ENCODE measurements at regions not wholly inside any gene's neighbourhood (a gene's known extent, or its start where the extent isn't known, plus 50 kb on each side); places are given as distances from the start of the nearest gene placed in this dataset.
A peak's percentile ranks its signal among the peaks of the same experiment; 100 is the strongest.

GRCh38 chr22:47284360-47284759 lies 521.9 kb downstream of the TBC1D22A start:
- H3K27me3 Mint-ChIP-seq: peaks cover 0 to 24% (median 6%) of the 10 kb centered on the region in 5 donors
- POLR2A ChIA-PET: no interaction called here
- no peaks in the 10 kb centered on the region for H3K9me3 Mint-ChIP-seq
- no peak overlapping the region for H3K27ac Mint-ChIP-seq
- no peaks in the 10 kb centered on the region for H3K4me1 Mint-ChIP-seq
- no peak overlapping the region for H3K4me3 Mint-ChIP-seq
- H3K36me3 Mint-ChIP-seq: no peaks in the 10 kb centered on the region
- ATAC-seq: no peak
- peak in 1 of 10 donors; percentile 31 for DNase-seq

GRCh38 chr22:47283616-47284270 lies 521.3 kb downstream of the TBC1D22A start:
- peak in 1 of 10 donors; percentile 40 for DNase-seq
- ATAC-seq: no peak
- no peaks in the 10 kb centered on the region for H3K4me1 Mint-ChIP-seq
- POLR2A ChIA-PET: no interaction called here
- H3K36me3 Mint-ChIP-seq: no peaks in the 10 kb centered on the region
- no peaks in the 10 kb centered on the region for H3K9me3 Mint-ChIP-seq
- H3K27ac Mint-ChIP-seq: no peak overlapping the region
- H3K4me3 Mint-ChIP-seq: no peak overlapping the region
- H3K27me3 Mint-ChIP-seq: peaks cover 0 to 23% (median 5%) of the 10 kb centered on the region in 5 donors

DNA sequence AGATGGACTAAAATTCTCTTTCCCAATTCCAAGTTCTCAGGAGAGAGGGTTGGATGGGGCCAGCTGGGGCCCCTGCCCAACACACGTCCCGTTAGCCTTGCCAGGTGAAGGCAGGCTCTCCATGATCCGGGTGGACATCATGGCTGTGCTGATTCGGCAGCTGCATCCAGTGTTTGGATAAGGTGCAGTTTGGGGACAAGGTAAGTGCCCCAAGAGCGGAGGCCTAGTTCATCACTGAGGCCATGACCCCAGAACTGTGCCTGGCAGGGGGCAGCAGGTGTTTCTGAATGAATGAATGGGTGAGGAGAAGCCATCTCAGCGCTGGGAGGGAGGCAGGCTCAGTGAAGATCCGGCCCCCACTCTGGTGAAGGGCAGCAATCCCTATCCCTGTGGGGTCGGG lies 520.4 kb downstream of the TBC1D22A start:
- no peak overlapping the region for H3K27ac Mint-ChIP-seq
- no peak for ATAC-seq

DNA sequence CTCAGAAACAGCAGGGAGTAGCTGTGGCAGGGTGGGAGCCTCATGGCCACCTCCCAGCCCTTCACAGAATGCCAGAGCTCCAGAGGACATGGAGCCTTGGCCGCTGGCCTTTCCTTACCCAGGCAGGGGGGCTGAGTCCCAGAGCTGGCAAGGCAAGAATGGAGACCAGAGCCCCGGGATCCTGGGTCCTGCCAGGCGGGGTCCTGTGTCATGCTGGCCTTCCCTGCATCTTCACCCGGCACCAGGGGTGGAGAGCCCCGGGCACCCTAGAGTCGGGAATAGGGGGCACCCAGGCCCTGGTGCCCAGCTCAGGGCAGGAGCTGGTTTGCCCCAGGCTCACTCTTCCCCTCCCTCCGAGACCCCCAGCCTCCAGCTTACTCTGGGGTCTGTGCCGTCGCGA lies 519.9 kb downstream of the TBC1D22A start:
- ATAC-seq (no peak), DNase-seq (peak in 1 of 10 donors; percentile 34)
- POLR2A ChIA-PET: no interaction called here
- Mint-ChIP-seq H3K27me3 (peaks cover 0 to 27% (median 9%) of the 10 kb centered on the region in 5 donors), H3K4me1 (no peaks in the 10 kb centered on the region), H3K4me3 (no peak overlapping the region), H3K9me3 (no peaks in the 10 kb centered on the region), H3K36me3 (no peaks in the 10 kb centered on the region), H3K27ac (no peak overlapping the region)

More for the DNA sequence above, 520.4 kb downstream of the TBC1D22A start:
- no peaks in the 10 kb centered on the region for H3K9me3 Mint-ChIP-seq
- DNase-seq: peak in 1 of 10 donors; percentile 47
- H3K4me3 Mint-ChIP-seq: no peak overlapping the region
- H3K4me1 Mint-ChIP-seq: no peaks in the 10 kb centered on the region
- H3K27me3 Mint-ChIP-seq: peaks cover 0 to 23% (median 6%) of the 10 kb centered on the region in 5 donors
- POLR2A ChIA-PET: no interaction called here
- no peaks in the 10 kb centered on the region for H3K36me3 Mint-ChIP-seq

GRCh38 chr22:47281126-47282106 lies 519.0 kb downstream of the TBC1D22A start:
- no peak overlapping the region for H3K27ac Mint-ChIP-seq
- POLR2A ChIA-PET: no interaction called here
- no peaks in the 10 kb centered on the region for H3K4me1 Mint-ChIP-seq
- no peaks in the 10 kb centered on the region for H3K36me3 Mint-ChIP-seq
- peak in 1 of 10 donors; percentile 40 for DNase-seq
- H3K9me3 Mint-ChIP-seq: no peaks in the 10 kb centered on the region
- no peak for ATAC-seq
- no peak overlapping the region for H3K4me3 Mint-ChIP-seq
- peaks cover 2 to 30% (median 9%) of the 10 kb centered on the region in 5 donors for H3K27me3 Mint-ChIP-seq

DNA sequence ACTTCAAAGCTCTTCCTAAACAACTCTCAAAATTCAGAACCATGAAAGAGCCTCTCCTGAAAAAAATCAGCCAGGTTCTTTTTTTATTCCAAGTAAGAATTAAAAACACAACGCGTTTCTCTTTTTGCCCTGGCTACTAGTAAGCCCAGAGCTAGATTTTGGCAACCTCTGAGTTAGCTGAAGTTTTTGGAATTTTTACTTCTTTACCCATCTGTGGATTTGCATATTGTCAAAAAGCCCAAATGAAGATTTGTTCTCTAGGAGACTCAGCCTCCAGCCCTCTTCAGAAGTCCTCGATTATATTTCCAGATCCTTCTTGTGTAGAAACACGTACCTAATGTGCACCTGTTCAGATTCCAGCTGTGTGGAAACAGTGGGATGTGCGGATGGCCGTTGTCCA lies 517.9 kb downstream of the TBC1D22A start:
- peaks cover 2 to 28% (median 9%) of the 10 kb centered on the region in 5 donors for H3K27me3 Mint-ChIP-seq
- DNase-seq: no peak
- no peaks in the 10 kb centered on the region for H3K36me3 Mint-ChIP-seq
- no peaks in the 10 kb centered on the region for H3K4me1 Mint-ChIP-seq
- H3K4me3 Mint-ChIP-seq: no peak overlapping the region
- no peak overlapping the region for H3K27ac Mint-ChIP-seq
- ATAC-seq: no peak
- POLR2A ChIA-PET: no interaction called here
- H3K9me3 Mint-ChIP-seq: no peaks in the 10 kb centered on the region

GRCh38 chr22:47279746-47280145 lies 517.3 kb downstream of the TBC1D22A start:
- no peaks in the 10 kb centered on the region for H3K36me3 Mint-ChIP-seq
- H3K27ac Mint-ChIP-seq: no peak overlapping the region
- no peak for DNase-seq
- POLR2A ChIA-PET: no interaction called here
- no peaks in the 10 kb centered on the region for H3K4me1 Mint-ChIP-seq
- H3K4me3 Mint-ChIP-seq: no peak overlapping the region
- no peak for ATAC-seq
- H3K9me3 Mint-ChIP-seq: no peaks in the 10 kb centered on the region
- peaks cover 2 to 28% (median 9%) of the 10 kb centered on the region in 5 donors for H3K27me3 Mint-ChIP-seq

GRCh38 chr22:47279337-47279736 lies 516.9 kb downstream of the TBC1D22A start:
- ATAC-seq: no peak
- H3K9me3 Mint-ChIP-seq: no peaks in the 10 kb centered on the region
- no peak overlapping the region for H3K27ac Mint-ChIP-seq
- POLR2A ChIA-PET: no interaction called here
- no peak overlapping the region for H3K4me3 Mint-ChIP-seq
- no peaks in the 10 kb centered on the region for H3K36me3 Mint-ChIP-seq
- H3K4me1 Mint-ChIP-seq: no peaks in the 10 kb centered on the region
- H3K27me3 Mint-ChIP-seq: peaks cover 2 to 28% (median 9%) of the 10 kb centered on the region in 5 donors
- DNase-seq: peak in 1 of 10 donors; percentile 37

DNA sequence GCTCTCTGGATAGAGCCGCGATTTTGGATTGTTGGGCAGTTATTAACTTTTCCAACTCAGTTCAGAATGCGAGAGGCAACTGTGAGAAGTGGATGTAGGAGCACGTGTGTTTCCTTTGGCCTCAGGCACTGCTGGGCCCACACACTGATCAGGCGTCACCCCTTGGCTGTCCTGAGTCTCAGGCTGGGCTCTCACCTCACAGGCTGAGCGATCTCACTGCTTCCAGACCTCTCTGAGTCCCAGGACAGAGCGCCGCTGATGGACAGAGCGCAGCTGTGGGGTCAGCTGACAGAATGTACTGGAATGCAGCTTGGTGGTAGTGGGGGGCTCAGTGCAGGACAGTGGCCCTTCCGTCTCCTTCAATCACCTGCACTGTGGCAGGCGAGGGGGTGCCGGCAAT lies 516.2 kb downstream of the TBC1D22A start:
- Mint-ChIP-seq H3K4me1 (no peaks in the 10 kb centered on the region), H3K27ac (no peak overlapping the region), H3K9me3 (no peaks in the 10 kb centered on the region), H3K27me3 (peaks cover 2 to 28% (median 9%) of the 10 kb centered on the region in 5 donors), H3K4me3 (no peak overlapping the region), H3K36me3 (no peaks in the 10 kb centered on the region)
- ATAC-seq (no peak), DNase-seq (peak in 1 of 10 donors; percentile 34)
- POLR2A ChIA-PET: no interaction called here

DNA sequence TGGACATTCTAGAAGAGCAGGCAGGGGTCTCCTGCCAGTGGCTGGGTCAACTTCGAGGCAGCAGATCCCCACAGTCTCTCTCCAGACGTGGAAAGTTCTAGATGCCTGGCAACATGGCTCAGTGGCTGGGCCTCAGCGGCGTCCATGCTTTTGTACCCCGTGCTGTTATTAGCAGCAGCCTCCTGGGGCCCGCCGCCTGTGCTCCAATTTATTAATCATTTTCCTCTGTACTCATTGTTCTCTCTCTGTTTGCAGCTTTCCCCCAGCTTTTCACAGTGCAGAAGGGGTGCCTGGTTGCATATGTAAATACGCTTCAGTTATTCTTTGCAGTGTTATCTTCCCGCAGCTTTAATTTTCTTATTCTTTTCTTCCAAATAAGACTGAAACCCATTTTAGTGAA lies 515.1 kb downstream of the TBC1D22A start:
- no peak overlapping the region for H3K4me3 Mint-ChIP-seq
- no peak overlapping the region for H3K27ac Mint-ChIP-seq
- H3K4me1 Mint-ChIP-seq: no peaks in the 10 kb centered on the region
- POLR2A ChIA-PET: no interaction called here
- ATAC-seq: no peak
- peaks cover 2 to 28% (median 9%) of the 10 kb centered on the region in 5 donors for H3K27me3 Mint-ChIP-seq
- peak in 1 of 10 donors; percentile 46 for DNase-seq
- H3K9me3 Mint-ChIP-seq: no peaks in the 10 kb centered on the region
- no peaks in the 10 kb centered on the region for H3K36me3 Mint-ChIP-seq

GRCh38 chr22:47276991-47277390 lies 514.5 kb downstream of the TBC1D22A start:
- H3K36me3 Mint-ChIP-seq: no peaks in the 10 kb centered on the region
- no peaks in the 10 kb centered on the region for H3K4me1 Mint-ChIP-seq
- H3K9me3 Mint-ChIP-seq: no peaks in the 10 kb centered on the region
- POLR2A ChIA-PET: no interaction called here
- no peak overlapping the region for H3K27ac Mint-ChIP-seq
- peaks cover 2 to 28% (median 9%) of the 10 kb centered on the region in 5 donors for H3K27me3 Mint-ChIP-seq
- DNase-seq (peak in 1 of 10 donors; percentile 46), ATAC-seq (no peak)
- H3K4me3 Mint-ChIP-seq: no peak overlapping the region

DNA sequence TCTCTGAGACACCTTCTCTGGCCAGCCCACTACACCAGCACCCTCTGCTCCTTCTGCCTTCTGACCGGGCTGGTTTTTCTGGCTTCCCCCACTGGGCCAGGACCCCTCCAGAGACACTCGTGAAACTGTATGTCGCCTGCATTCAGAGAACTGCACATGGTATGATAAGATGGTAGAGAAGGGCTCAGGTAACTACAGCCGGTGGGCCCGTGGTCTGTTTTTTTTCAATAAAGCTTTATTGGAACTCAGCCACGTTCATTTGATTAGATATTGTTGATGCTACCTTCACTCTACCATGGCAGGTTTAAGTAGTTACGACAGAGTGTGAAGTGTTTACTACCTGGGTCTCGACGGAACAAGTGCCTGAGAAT lies 514.0 kb downstream of the TBC1D22A start:
- peak overlapping the region in 1 of 10 donors; percentile 28 for H3K27ac Mint-ChIP-seq
- no peaks in the 10 kb centered on the region for H3K36me3 Mint-ChIP-seq
- DNase-seq: peak in 1 of 10 donors; percentile 7
- no peaks in the 10 kb centered on the region for H3K4me1 Mint-ChIP-seq
- peaks cover 2 to 28% (median 9%) of the 10 kb centered on the region in 5 donors for H3K27me3 Mint-ChIP-seq
- POLR2A ChIA-PET: no interaction called here
- no peak overlapping the region for H3K4me3 Mint-ChIP-seq
- H3K9me3 Mint-ChIP-seq: no peaks in the 10 kb centered on the region
- ATAC-seq: no peak

Measured in naive thymus-derived CD8-positive, alpha-beta T cell (primary cell).